ENCODE measurements at regions not wholly inside any gene's neighbourhood (a gene's known extent, or its start where the extent isn't known, plus 50 kb on each side); places are given as distances from the start of the nearest gene placed in this dataset.
"Not testable (repeated sequence)": the region's sequence is repeated elsewhere in the genome, so short reads cannot be mapped to it uniquely, and the experiment has no call there.

- no peak for DNase-seq
- no peaks in the 10 kb centered on the region for H3K27me3 ChIP-seq
- no peak for TF ChIP-seq CTCF (IDR thresholded peaks at IDR 0.05)
- TF ChIP-seq POLR2A (IDR thresholded peaks at IDR 0.05): no peak
- intact Hi-C loops (cut with DNase I): no loop called here
- H3K4me1 ChIP-seq: no peaks in the 10 kb centered on the region
- no peak overlapping the region for H3K27ac ChIP-seq
- H3K36me3 ChIP-seq: no peaks in the 10 kb centered on the region
- no peak overlapping the region for H3K4me3 ChIP-seq (replicated peaks in 1 of 3)
- no peaks in the 10 kb centered on the region for H3K9me3 ChIP-seq
Measured at GRCh38 chr7:113582471-113582870, 336.3 kb downstream of the PPP1R3A start.

GRCh38 chr7:113563257-113563656 is 355.6 kb downstream of the PPP1R3A start:
- H3K9me3 ChIP-seq; H3K27me3 ChIP-seq; intact Hi-C loops (cut with DNase I); H3K27ac ChIP-seq; H3K36me3 ChIP-seq; DNase-seq; H3K4me1 ChIP-seq; H3K4me3 ChIP-seq (replicated peaks in 1 of 3): not testable (repeated sequence)
- WGBS, 2 donors: 86% methylated on average over 8 of the region's 8 CpGs

- H3K36me3 ChIP-seq: no peaks in the 10 kb centered on the region
- intact Hi-C loops (cut with DNase I): no loop called here
- H3K27ac ChIP-seq: no peak overlapping the region
- 75 to 83% methylated on average over 1 of the region's 1 CpG for WGBS, 2 donors
- TF ChIP-seq POLR2A (IDR thresholded peaks at IDR 0.05) (no peak), CTCF (IDR thresholded peaks at IDR 0.05) (no peak)
- no peaks in the 10 kb centered on the region for H3K4me1 ChIP-seq
- no peak overlapping the region for H3K4me3 ChIP-seq (replicated peaks in 1 of 3)
- DNase-seq: no peak
- H3K9me3 ChIP-seq: no peaks in the 10 kb centered on the region
- H3K27me3 ChIP-seq: no peaks in the 10 kb centered on the region
Measured at GRCh38 chr7:113562801-113563200, 356.0 kb downstream of the PPP1R3A start.

- H3K9me3 ChIP-seq: no peaks in the 10 kb centered on the region
- H3K27me3 ChIP-seq: no peaks in the 10 kb centered on the region
- H3K4me1 ChIP-seq: no peaks in the 10 kb centered on the region
- no peak overlapping the region for H3K4me3 ChIP-seq (replicated peaks in 1 of 3)
- no peak for TF ChIP-seq CTCF (IDR thresholded peaks at IDR 0.05)
- no peak for TF ChIP-seq POLR2A (IDR thresholded peaks at IDR 0.05)
- DNase-seq: no peak
- no peaks in the 10 kb centered on the region for H3K36me3 ChIP-seq
- intact Hi-C loops (cut with DNase I): no loop called here
- H3K27ac ChIP-seq: no peak overlapping the region
Measured at GRCh38 chr7:113562242-113562641, 356.6 kb downstream of the PPP1R3A start.

GRCh38 chr7:113561446-113561845 is 357.4 kb downstream of the PPP1R3A start:
- WGBS, 2 donors: 81 to 83% methylated on average over 2 of the region's 2 CpGs
- intact Hi-C loops (cut with DNase I): no loop called here

More at GRCh38 chr7:113561446-113561845, 357.4 kb downstream of the PPP1R3A start:
- TF ChIP-seq CTCF (IDR thresholded peaks at IDR 0.05) (no peak), POLR2A (IDR thresholded peaks at IDR 0.05) (no peak)
- no peak overlapping the region for H3K27ac ChIP-seq
- DNase-seq: no peak
- H3K4me1 ChIP-seq: no peaks in the 10 kb centered on the region
- no peaks in the 10 kb centered on the region for H3K36me3 ChIP-seq
- H3K4me3 ChIP-seq (replicated peaks in 1 of 3): no peak overlapping the region
- H3K27me3 ChIP-seq: no peaks in the 10 kb centered on the region
- no peaks in the 10 kb centered on the region for H3K9me3 ChIP-seq

Data from thyroid gland (tissue), 4 donors.